Pancreas (tissue), 10 donors: ENCODE measurements at regions not wholly inside any gene's neighbourhood (a gene's known extent, or its start where the extent isn't known, plus 50 kb on each side); places are given as distances from the start of the nearest gene placed in this dataset.
A peak's percentile ranks its signal among the peaks of the same experiment; 100 is the strongest.

Experiments used
- ATAC-seq, 4 donors: fragments of 200-7000 bp; cut with Tn5 transposase; one replicate each; pipeline versions ENCODE4 v1.8.0 to v1.9.1; 2020; ENCODE audit warnings: mild to moderate bottlenecking in 4 of 4, moderate library complexity in 4 of 4
- DNase-seq, 6 donors: peaks; one replicate each; pipeline ENCODE4 v3.0.0-alpha.2; 2020
- FAIRE-seq: peaks from 2 replicates; lab custom pipeline; 2012; peaks lifted over from hg19 to GRCh38; lab: Jason Lieb, UNC
- H3K27ac ChIP-seq, 4 donors: fragments of 200-600 bp; sonication (generic); 1 replicate in 3 of 4; 2 replicates in 1 of 4; pipeline versions ENCODE4 v1.5.0 to v1.8.0; 2020
- H3K27me3 ChIP-seq, 4 donors: fragments of 200-600 bp; one replicate each; pipeline ENCODE4 v1.8.0; 2021
- H3K36me3 ChIP-seq, 3 donors: fragments of 200-600 bp; sonication (generic) in 1 of 3; one replicate each; pipeline versions ENCODE4 v1.5.0 to v1.8.0; 2020 to 2021
- H3K4me1 ChIP-seq, 3 donors: fragments of 200-600 bp; one replicate each; pipeline ENCODE4 v1.8.0; 2021
- H3K4me3 ChIP-seq, 4 donors: fragments of 200-600 bp; sonication (generic) in 2 of 4; one replicate each; pipeline versions ENCODE4 v1.5.0 to v1.8.0; 2020 to 2021
- H3K9me3 ChIP-seq, 4 donors: fragments of 200-600 bp; one replicate each; pipeline ENCODE4 v1.8.0; 2021
- WGBS, 2 donors: extraction: QIAGEN DNeasy Blood & Tissue Kit; methylation state at CpG; one replicate each; pipeline ENCODE4 v1.1.7; 2013; 5-methylcytosine and 5-hydroxymethylcytosine counted together
- intact Hi-C, 3 donors: fragments of 100-400 bp; cut with DNase I; formaldehyde crosslinking; loops; one replicate each; pipeline versions ENCODE4 v1.11.1 to v1.14.2; 2022
- TF ChIP-seq, protein P1 (sequence below), 4 donors: fragments of 200-600 bp; sonication (generic) in 3 of 4; IDR thresholded peaks; one replicate each; pipeline versions ENCODE4 v1.5.0 to v1.8.0; 2021; ENCODE audit warnings: antibody characterized with exemption in 4 of 4
- donor health status: healthy with polysubstance abuse.
- donor health status: DM: no; HTN: no; CAD: no; lungs with moderate emphysema.
- donor health status: DM: no; HTN: no; CAD: no.
- donor health status: control.
- donor health status: control.
- donor health status: Bipolar disorder and iron deficiency.
- donor health status: DM: yes; HTN: yes; CAD: no.
- donor health status: DM: no; HTN: no; CAD: no.
- donor health status: DM: no; HTN: no; CAD: no.
- donor health status: DM: yes; HTN: yes; CAD: no.

DNA sequence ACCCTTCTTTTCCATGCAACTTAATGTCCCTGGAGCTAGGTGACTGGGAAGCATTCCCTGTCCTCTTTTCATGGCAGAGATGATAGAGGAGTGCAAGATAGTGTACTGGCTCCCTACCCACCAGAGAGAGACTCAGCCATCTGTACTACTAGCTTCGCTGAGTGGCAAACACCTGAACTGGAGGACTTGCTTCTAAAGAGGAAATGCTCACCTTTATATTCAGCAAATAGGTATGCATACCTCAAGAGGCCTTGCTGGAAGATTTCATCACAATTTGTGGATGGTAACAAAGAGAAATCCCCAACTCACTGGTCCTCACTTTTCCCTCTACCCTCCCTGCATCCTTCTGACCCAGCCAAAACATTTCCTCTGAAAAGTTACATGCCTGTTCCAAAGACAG lies 124.1 kb downstream of the FOXA2 start:
- 96 to 97% methylated on average over 1 of the region's 1 CpG for WGBS, 2 donors
- Histone ChIP-seq H3K27ac (no peak overlapping the region), H3K27me3 (no peaks in the 10 kb centered on the region), H3K4me3 (no peak overlapping the region), H3K4me1 (peaks cover 0 to 4% (median 0%) of the 10 kb centered on the region in 3 donors), H3K36me3 (no peaks in the 10 kb centered on the region), H3K9me3 (no peaks in the 10 kb centered on the region)
- TF ChIP-seq, protein P1, sequence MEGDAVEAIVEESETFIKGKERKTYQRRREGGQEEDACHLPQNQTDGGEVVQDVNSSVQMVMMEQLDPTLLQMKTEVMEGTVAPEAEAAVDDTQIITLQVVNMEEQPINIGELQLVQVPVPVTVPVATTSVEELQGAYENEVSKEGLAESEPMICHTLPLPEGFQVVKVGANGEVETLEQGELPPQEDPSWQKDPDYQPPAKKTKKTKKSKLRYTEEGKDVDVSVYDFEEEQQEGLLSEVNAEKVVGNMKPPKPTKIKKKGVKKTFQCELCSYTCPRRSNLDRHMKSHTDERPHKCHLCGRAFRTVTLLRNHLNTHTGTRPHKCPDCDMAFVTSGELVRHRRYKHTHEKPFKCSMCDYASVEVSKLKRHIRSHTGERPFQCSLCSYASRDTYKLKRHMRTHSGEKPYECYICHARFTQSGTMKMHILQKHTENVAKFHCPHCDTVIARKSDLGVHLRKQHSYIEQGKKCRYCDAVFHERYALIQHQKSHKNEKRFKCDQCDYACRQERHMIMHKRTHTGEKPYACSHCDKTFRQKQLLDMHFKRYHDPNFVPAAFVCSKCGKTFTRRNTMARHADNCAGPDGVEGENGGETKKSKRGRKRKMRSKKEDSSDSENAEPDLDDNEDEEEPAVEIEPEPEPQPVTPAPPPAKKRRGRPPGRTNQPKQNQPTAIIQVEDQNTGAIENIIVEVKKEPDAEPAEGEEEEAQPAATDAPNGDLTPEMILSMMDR (IDR thresholded peaks at IDR 0.05), result no peak
- ATAC-seq (no peak), DNase-seq (no peak), FAIRE-seq (no peak)
- intact Hi-C loops, result no loop called here

DNA sequence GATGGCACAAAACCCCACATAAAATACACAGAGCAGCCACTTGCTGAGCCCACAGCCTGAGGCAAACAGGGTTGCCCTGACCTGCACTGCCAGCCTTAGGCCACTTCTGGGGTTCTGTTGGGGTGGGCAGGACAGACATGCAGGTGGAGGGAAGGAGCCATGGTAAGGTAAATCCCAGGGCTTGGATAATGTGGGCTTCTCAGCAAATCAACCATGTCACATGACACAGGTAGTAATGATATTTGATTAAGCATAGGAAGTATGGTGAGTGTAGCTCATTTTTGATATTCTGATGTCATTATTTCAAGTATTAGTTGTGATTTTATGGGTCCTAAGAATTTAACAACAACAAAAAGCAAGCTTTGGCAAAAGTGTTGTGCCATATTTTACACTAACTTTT lies 124.6 kb downstream of the FOXA2 start:
- H3K4me1 ChIP-seq, result peaks cover 0 to 4% (median 0%) of the 10 kb centered on the region in 3 donors
- H3K4me3 ChIP-seq, result no peak overlapping the region
- TF ChIP-seq, protein P1 (IDR thresholded peaks at IDR 0.05), result no peak
- no peaks in the 10 kb centered on the region for H3K36me3 ChIP-seq
- intact Hi-C loops, result no loop called here
- ATAC-seq, result no peak
- no peaks in the 10 kb centered on the region for H3K9me3 ChIP-seq
- H3K27ac ChIP-seq, result no peak overlapping the region
- no peak for DNase-seq
- H3K27me3 ChIP-seq, result no peaks in the 10 kb centered on the region
- FAIRE-seq, result no peak

DNA sequence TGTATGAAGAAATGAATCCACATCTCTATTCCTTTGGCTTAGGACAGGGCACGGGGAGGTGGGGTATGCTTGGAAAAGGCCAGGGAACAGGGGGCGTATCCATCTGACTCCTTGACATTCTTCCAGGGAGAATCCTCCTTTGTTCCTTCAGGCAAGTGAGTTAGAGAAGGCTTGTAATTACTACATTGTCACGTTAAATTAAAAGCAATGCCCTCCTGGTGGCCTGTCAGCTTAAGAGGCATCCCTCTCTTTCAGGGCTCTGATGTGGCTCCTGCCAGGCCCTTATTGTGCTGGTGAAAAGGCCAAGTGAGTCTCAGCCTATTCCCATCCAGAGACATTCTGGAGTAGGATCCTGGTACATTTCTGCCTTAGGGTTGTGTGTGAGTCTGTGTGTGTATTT lies 128.3 kb downstream of the FOXA2 start:
- Histone ChIP-seq H3K27ac (no peak overlapping the region), H3K4me1 (peaks cover 0 to 5% (median 0%) of the 10 kb centered on the region in 3 donors), H3K36me3 (no peaks in the 10 kb centered on the region), H3K9me3 (no peaks in the 10 kb centered on the region), H3K27me3 (no peaks in the 10 kb centered on the region), H3K4me3 (no peak overlapping the region)
- intact Hi-C loops, result no loop called here
- FAIRE-seq, result no peak
- no peak for ATAC-seq
- no peak for DNase-seq
- WGBS, 2 donors, result 87 to 92% methylated on average over 3 of the region's 3 CpGs
- TF ChIP-seq, protein P1 (IDR thresholded peaks at IDR 0.05), result no peak

DNA sequence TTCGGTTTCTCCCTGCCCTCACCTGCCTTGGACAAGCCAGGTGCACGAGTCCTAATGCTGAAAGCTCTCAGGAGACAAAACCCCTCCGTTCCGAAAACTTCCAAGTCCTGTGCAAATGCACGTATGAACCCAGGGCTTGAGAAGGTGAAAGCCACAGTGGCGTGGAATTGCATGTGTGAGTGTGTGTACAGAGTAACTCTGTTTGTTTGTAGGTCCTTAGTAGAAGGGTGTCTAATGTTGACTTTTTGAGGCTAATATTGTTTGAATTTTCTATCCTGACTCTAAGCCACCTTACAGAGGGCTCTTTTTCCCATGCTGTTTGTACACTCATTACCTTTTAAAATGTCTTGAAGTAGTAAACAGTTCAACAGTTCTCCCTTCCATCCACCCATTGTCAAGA lies 129.1 kb downstream of the FOXA2 start:
- ATAC-seq (no peak), FAIRE-seq (no peak), DNase-seq (no peak)
- TF ChIP-seq, protein P1 (IDR thresholded peaks at IDR 0.05), result no peak
- intact Hi-C loops, result no loop called here
- WGBS, 2 donors, result 81 to 91% methylated on average over 6 of the region's 6 CpGs
- no peaks in the 10 kb centered on the region for H3K27me3 ChIP-seq
- no peak overlapping the region for H3K4me3 ChIP-seq
- no peaks in the 10 kb centered on the region for H3K9me3 ChIP-seq
- H3K27ac ChIP-seq, result no peak overlapping the region
- H3K4me1 ChIP-seq, result peaks cover 0 to 5% (median 0%) of the 10 kb centered on the region in 3 donors
- no peaks in the 10 kb centered on the region for H3K36me3 ChIP-seq

DNA sequence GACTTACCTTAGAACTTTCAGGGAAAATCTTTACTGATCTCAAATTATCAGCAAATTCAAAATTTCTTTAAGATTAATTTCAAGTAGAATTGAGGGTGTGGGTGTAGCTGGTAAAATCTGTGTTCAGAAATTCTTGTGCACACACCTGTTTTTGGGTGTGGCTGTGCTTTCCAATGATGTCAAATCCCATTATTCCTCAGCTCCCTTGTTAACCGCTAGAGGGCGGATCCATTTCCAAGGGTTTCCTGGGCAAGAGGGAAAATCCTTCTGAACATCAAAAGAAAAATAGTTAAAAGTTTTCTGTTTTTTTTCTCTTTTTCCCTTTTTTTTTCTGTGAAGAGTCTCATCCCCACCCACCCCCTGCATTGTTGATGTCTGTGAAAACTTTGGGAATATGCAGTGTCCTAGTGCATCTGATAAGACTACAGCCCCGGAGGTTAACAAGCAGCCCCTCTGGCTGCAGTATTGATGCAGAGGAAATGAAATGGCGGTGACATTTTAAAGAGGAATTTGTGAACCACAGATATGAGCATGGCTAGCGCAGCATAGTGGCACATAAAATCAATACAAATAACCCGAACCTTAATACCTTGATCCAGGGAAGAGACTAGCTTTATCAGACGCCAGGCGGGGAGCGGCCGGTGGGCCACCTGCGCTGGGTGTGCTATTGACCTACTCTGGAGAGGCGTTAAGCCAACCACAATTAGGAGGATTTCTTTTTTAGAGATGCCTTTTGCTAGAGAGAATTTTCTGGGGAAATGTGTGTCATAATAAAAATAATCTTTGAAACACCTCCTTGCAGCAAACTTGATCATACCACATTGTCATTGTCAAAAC lies 130.9 kb downstream of the FOXA2 start:
- H3K27ac ChIP-seq, result no peak overlapping the region
- peaks cover 0 to 8% (median 0%) of the 10 kb centered on the region in 3 donors for H3K4me1 ChIP-seq
- no peaks in the 10 kb centered on the region for H3K9me3 ChIP-seq
- no peak overlapping the region for H3K4me3 ChIP-seq
- peak in 2 of 6 donors; percentile 43 to 62 for DNase-seq
- no peak for FAIRE-seq
- ATAC-seq, result peak; percentile 65 to 88 (median 80)
- no peaks in the 10 kb centered on the region for H3K27me3 ChIP-seq
- 59 to 62% methylated on average over 12 of the region's 12 CpGs for WGBS, 2 donors
- intact Hi-C loops, result no loop called here
- TF ChIP-seq, protein P1 (IDR thresholded peaks at IDR 0.05), result peak; percentile 58 to 69 (median 62)
- no peaks in the 10 kb centered on the region for H3K36me3 ChIP-seq
